PC-9 (cell line): ENCODE measurements at regions not wholly inside any gene's neighbourhood (a gene's known extent, or its start where the extent isn't known, plus 50 kb on each side); places are given as distances from the start of the nearest gene placed in this dataset.
"Not testable (repeated sequence)": the region's sequence is repeated elsewhere in the genome, so short reads cannot be mapped to it uniquely, and the experiment has no call there.

ENCODE experiments used
- EZH2 ChIP-seq: fragments of 200-600 bp; sonication (generic); IDR thresholded peaks from 2 replicates; pipeline ENCODE4 v1.8.0; 2017; ENCODE audit warnings: antibody characterized with exemption, low read depth
- TF ChIP-seq, protein P1 (sequence below): fragments of 200-600 bp; sonication (generic); conservative IDR thresholded peaks from 2 replicates; pipeline ENCODE4 v1.6.1; 2017; ENCODE audit warnings: mixed run types, antibody characterized with exemption, mild to moderate bottlenecking, moderate library complexity

DNA sequence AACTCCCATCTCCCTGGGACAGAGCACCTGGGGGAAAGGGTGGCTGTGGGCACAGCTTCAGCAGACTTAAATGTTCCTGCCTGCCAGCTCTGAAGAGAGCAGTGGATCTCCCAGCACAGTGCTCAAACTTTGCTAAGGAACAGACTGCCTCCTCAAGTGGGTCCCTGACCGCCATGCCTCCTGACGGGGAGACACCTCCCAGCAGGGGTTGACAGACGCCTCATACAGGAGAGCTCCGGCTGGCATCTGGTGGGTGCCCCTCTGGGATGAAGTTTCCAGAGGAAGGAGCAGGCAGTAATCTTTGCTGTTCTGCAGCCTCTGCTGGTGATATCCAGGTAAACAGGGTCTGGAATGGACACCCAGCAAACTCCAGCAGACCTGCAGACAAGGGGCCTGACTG is 206.9 kb upstream of the NUDT10 start:
- not testable (repeated sequence) for TF ChIP-seq EZH2
- TF ChIP-seq, protein P1, sequence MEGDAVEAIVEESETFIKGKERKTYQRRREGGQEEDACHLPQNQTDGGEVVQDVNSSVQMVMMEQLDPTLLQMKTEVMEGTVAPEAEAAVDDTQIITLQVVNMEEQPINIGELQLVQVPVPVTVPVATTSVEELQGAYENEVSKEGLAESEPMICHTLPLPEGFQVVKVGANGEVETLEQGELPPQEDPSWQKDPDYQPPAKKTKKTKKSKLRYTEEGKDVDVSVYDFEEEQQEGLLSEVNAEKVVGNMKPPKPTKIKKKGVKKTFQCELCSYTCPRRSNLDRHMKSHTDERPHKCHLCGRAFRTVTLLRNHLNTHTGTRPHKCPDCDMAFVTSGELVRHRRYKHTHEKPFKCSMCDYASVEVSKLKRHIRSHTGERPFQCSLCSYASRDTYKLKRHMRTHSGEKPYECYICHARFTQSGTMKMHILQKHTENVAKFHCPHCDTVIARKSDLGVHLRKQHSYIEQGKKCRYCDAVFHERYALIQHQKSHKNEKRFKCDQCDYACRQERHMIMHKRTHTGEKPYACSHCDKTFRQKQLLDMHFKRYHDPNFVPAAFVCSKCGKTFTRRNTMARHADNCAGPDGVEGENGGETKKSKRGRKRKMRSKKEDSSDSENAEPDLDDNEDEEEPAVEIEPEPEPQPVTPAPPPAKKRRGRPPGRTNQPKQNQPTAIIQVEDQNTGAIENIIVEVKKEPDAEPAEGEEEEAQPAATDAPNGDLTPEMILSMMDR: not testable (repeated sequence)
